WTC11 (cell line): ENCODE measurements at regions not wholly inside any gene's neighbourhood (a gene's known extent, or its start where the extent isn't known, plus 50 kb on each side); places are given as distances from the start of the nearest gene placed in this dataset.

Experiments used
- ATAC-seq: fragments of 200-7000 bp; cut with Tn5 transposase; 2 replicates; pipeline ENCODE4 v1.10.0; 2021; ENCODE audit warnings: mild to moderate bottlenecking, moderate library complexity
- CTCF ChIA-PET: fragments of 300-600 bp; sonication (Branson Sonifier 250); formaldehyde crosslinking; loops from one replicate; lab custom pipeline; 2021; ENCODE audit warnings: antibody characterized with exemption; lab: Charles Lee
- POLR2A ChIA-PET: fragments of 350-600 bp; sonication (Branson Sonifier 250); formaldehyde crosslinking; loops from one replicate; lab custom pipeline; 2021; ENCODE audit warnings: antibody characterized with exemption; lab: Charles Lee
- DNase-seq: peaks from one replicate; pipeline ENCODE4 v3.0.0; 2021; ENCODE audit warnings: low spot score
- H3K27ac Mint-ChIP-seq: 2 replicates; pipeline ENCODE4 v1.8.0; 2021; ENCODE audit warnings: mixed read lengths
- H3K27me3 Mint-ChIP-seq: 2 replicates; pipeline ENCODE4 v1.8.0; 2021; ENCODE audit warnings: low read depth, mild to moderate bottlenecking, moderate library complexity, mixed read lengths
- H3K36me3 Mint-ChIP-seq: 2 replicates; pipeline ENCODE4 v1.8.0; 2021; ENCODE audit warnings: mixed read lengths
- H3K4me1 Mint-ChIP-seq: 2 replicates; pipeline ENCODE4 v1.8.0; 2022; ENCODE audit warnings: mixed read lengths
- H3K4me3 Mint-ChIP-seq: 2 replicates; pipeline ENCODE4 v1.8.0; 2021; ENCODE audit warnings: mild to moderate bottlenecking, moderate library complexity, mixed read lengths
- H3K9me3 Mint-ChIP-seq: 2 replicates; pipeline ENCODE4 v1.8.0; 2021; ENCODE audit warnings: mixed read lengths
- EMX1 ChIP-seq: fragments of 250-450 bp; sonication (Bioruptor Pico); IDR thresholded peaks from 2 replicates; pipeline ENCODE4 v1.8.0; 2021; ENCODE audit warnings: mild to moderate bottlenecking
- ESRRA ChIP-seq: sonication (generic); formaldehyde crosslinking; IDR thresholded peaks from 2 replicates; pipeline ENCODE4 v1.8.1; 2022; ENCODE audit warnings: mild to moderate bottlenecking, missing genetic modification reagents, borderline replicate concordance
- FOXK1 ChIP-seq: sonication (generic); formaldehyde crosslinking; IDR thresholded peaks from 2 replicates; pipeline ENCODE4 v1.8.0; 2022; ENCODE audit warnings: mild to moderate bottlenecking, moderate library complexity, missing genetic modification reagents
- FOXP1 ChIP-seq: sonication (generic); formaldehyde crosslinking; IDR thresholded peaks from 2 replicates; pipeline ENCODE4 v1.8.0; 2022; ENCODE audit warnings: missing genetic modification reagents, mild to moderate bottlenecking, moderate library complexity, borderline replicate concordance
- IRF2 ChIP-seq: sonication (generic); formaldehyde crosslinking; IDR thresholded peaks from 2 replicates; pipeline ENCODE4 v1.8.0; 2022; ENCODE audit warnings: low read depth, missing genetic modification reagents, borderline replicate concordance
- JAZF1 ChIP-seq: fragments of 250-450 bp; sonication (Bioruptor Pico); IDR thresholded peaks from 2 replicates; pipeline ENCODE4 v1.9.0; 2021; ENCODE audit warnings: moderate library complexity, mild to moderate bottlenecking, inconsistent platforms
- MYBL2 ChIP-seq: sonication (generic); formaldehyde crosslinking; IDR thresholded peaks from 2 replicates; pipeline ENCODE4 v1.8.1; 2023; ENCODE audit warnings: mild to moderate bottlenecking, moderate library complexity, missing genetic modification reagents
- NR3C1 ChIP-seq: sonication (generic); formaldehyde crosslinking; conservative IDR thresholded peaks from 2 replicates; pipeline ENCODE4 v1.8.1; 2023; ENCODE audit warnings: low read depth, mild to moderate bottlenecking, missing genetic modification reagents
- TF ChIP-seq, protein P1 (sequence below): sonication (generic); formaldehyde crosslinking; IDR thresholded peaks from 2 replicates; pipeline ENCODE4 v1.8.1; 2022; ENCODE audit warnings: missing genetic modification reagents, borderline replicate concordance
- TF ChIP-seq, protein P2 (sequence below): sonication (generic); formaldehyde crosslinking; IDR thresholded peaks from 2 replicates; pipeline ENCODE4 v1.8.1; 2023; ENCODE audit warnings: mild to moderate bottlenecking, missing genetic modification reagents, borderline replicate concordance
- TF ChIP-seq, protein P3 (sequence below): sonication (generic); formaldehyde crosslinking; IDR thresholded peaks from 2 replicates; pipeline ENCODE4 v1.8.0; 2023; ENCODE audit warnings: missing genetic modification reagents, mild to moderate bottlenecking, borderline replicate concordance
- TF ChIP-seq, protein P4 (sequence below): sonication (generic); formaldehyde crosslinking; IDR thresholded peaks from 2 replicates; pipeline ENCODE4 v1.8.1; 2022; ENCODE audit warnings: low read depth, missing genetic modification reagents, borderline replicate concordance
- TF ChIP-seq, protein P5 (sequence below): sonication (generic); formaldehyde crosslinking; IDR thresholded peaks from 2 replicates; pipeline ENCODE4 v1.8.1; 2022; ENCODE audit warnings: low read depth, mild to moderate bottlenecking, moderate library complexity, missing genetic modification reagents, borderline replicate concordance
- TF ChIP-seq, protein P6 (sequence below): sonication (generic); formaldehyde crosslinking; IDR thresholded peaks from 2 replicates; pipeline ENCODE4 v1.8.1; 2022; ENCODE audit warnings: mild to moderate bottlenecking, moderate library complexity, missing genetic modification reagents

DNA sequence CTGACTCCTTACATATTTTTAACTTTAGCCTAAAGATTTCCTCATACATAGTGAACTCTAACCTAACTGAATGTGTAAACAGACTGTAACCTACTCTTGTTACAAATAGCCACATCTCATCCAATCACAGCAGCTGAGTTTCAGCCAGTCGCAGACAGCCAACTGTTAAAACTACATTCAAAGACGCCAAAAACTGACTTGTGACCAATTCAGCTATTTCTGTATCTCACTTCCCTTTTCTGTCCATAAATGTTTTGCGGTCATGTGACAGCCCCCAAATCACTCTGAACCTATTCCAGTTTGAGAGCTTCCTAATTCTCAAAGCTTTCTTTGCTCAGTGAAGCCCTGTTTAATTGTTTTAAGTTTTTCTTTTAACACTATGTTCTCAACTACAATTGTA lies 2731.9 kb downstream of the ARAP2 start:
- H3K4me3 Mint-ChIP-seq: no peak overlapping the region
- H3K36me3 Mint-ChIP-seq: peaks cover 11% of the 10 kb centered on the region
- ATAC-seq (no peak), DNase-seq (no peak)
- no peaks in the 10 kb centered on the region for H3K4me1 Mint-ChIP-seq
- ChIA-PET CTCF (no interaction called here), POLR2A (no interaction called here)
- no peak overlapping the region for H3K27ac Mint-ChIP-seq
- no peak for TF ChIP-seq ESRRA (CRISPR knock-in tag)
- TF ChIP-seq EMX1 (CRISPR knock-in tag): no peak
- no peak for TF ChIP-seq MYBL2 (CRISPR knock-in tag)
- TF ChIP-seq FOXK1: no peak
- no peak for TF ChIP-seq JAZF1 (CRISPR knock-in tag)
- TF ChIP-seq FOXP1 (CRISPR knock-in tag): no peak
- TF ChIP-seq IRF2 (CRISPR knock-in tag): no peak
- TF ChIP-seq, protein P1, sequence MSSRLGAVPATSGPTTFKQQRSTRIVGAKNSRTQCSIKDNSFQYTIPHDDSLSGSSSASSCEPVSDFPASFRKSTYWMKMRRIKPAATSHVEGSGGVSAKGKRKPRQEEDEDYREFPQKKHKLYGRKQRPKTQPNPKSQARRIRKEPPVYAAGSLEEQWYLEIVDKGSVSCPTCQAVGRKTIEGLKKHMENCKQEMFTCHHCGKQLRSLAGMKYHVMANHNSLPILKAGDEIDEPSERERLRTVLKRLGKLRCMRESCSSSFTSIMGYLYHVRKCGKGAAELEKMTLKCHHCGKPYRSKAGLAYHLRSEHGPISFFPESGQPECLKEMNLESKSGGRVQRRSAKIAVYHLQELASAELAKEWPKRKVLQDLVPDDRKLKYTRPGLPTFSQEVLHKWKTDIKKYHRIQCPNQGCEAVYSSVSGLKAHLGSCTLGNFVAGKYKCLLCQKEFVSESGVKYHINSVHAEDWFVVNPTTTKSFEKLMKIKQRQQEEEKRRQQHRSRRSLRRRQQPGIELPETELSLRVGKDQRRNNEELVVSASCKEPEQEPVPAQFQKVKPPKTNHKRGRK (CRISPR knock-in tag): no peak
- TF ChIP-seq, protein P2, sequence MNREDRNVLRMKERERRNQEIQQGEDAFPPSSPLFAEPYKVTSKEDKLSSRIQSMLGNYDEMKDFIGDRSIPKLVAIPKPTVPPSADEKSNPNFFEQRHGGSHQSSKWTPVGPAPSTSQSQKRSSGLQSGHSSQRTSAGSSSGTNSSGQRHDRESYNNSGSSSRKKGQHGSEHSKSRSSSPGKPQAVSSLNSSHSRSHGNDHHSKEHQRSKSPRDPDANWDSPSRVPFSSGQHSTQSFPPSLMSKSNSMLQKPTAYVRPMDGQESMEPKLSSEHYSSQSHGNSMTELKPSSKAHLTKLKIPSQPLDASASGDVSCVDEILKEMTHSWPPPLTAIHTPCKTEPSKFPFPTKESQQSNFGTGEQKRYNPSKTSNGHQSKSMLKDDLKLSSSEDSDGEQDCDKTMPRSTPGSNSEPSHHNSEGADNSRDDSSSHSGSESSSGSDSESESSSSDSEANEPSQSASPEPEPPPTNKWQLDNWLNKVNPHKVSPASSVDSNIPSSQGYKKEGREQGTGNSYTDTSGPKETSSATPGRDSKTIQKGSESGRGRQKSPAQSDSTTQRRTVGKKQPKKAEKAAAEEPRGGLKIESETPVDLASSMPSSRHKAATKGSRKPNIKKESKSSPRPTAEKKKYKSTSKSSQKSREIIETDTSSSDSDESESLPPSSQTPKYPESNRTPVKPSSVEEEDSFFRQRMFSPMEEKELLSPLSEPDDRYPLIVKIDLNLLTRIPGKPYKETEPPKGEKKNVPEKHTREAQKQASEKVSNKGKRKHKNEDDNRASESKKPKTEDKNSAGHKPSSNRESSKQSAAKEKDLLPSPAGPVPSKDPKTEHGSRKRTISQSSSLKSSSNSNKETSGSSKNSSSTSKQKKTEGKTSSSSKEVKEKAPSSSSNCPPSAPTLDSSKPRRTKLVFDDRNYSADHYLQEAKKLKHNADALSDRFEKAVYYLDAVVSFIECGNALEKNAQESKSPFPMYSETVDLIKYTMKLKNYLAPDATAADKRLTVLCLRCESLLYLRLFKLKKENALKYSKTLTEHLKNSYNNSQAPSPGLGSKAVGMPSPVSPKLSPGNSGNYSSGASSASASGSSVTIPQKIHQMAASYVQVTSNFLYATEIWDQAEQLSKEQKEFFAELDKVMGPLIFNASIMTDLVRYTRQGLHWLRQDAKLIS (CRISPR knock-in tag): no peak
- no peaks in the 10 kb centered on the region for H3K27me3 Mint-ChIP-seq
- peaks cover 28% of the 10 kb centered on the region for H3K9me3 Mint-ChIP-seq

DNA sequence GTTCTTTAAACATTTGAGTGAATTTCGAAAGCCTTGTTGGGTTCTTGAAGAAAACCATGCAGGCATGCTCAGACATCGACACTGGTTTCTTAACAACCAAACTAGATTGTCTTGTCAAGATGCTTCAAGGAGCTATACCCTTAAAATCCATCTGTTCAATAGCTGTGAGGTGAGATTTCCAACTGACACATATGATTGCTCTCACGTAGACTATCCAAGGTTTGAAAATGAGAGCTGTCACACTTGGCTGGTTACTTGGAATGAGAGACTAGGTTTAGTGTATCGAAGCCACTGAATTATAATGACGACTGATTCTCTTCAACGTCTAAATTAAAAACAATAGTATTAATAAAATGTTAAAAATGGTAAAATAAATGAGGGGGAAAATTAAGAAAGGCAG lies 2725.5 kb downstream of the ARAP2 start:
- POLR2A ChIA-PET: no interaction called here
- CTCF ChIA-PET: no interaction called here
- TF ChIP-seq, protein P3, sequence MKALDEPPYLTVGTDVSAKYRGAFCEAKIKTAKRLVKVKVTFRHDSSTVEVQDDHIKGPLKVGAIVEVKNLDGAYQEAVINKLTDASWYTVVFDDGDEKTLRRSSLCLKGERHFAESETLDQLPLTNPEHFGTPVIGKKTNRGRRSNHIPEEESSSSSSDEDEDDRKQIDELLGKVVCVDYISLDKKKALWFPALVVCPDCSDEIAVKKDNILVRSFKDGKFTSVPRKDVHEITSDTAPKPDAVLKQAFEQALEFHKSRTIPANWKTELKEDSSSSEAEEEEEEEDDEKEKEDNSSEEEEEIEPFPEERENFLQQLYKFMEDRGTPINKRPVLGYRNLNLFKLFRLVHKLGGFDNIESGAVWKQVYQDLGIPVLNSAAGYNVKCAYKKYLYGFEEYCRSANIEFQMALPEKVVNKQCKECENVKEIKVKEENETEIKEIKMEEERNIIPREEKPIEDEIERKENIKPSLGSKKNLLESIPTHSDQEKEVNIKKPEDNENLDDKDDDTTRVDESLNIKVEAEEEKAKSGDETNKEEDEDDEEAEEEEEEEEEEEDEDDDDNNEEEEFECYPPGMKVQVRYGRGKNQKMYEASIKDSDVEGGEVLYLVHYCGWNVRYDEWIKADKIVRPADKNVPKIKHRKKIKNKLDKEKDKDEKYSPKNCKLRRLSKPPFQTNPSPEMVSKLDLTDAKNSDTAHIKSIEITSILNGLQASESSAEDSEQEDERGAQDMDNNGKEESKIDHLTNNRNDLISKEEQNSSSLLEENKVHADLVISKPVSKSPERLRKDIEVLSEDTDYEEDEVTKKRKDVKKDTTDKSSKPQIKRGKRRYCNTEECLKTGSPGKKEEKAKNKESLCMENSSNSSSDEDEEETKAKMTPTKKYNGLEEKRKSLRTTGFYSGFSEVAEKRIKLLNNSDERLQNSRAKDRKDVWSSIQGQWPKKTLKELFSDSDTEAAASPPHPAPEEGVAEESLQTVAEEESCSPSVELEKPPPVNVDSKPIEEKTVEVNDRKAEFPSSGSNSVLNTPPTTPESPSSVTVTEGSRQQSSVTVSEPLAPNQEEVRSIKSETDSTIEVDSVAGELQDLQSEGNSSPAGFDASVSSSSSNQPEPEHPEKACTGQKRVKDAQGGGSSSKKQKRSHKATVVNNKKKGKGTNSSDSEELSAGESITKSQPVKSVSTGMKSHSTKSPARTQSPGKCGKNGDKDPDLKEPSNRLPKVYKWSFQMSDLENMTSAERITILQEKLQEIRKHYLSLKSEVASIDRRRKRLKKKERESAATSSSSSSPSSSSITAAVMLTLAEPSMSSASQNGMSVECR (CRISPR knock-in tag): no peak
- TF ChIP-seq NR3C1 (CRISPR knock-in tag): no peak
- TF ChIP-seq, protein P4, sequence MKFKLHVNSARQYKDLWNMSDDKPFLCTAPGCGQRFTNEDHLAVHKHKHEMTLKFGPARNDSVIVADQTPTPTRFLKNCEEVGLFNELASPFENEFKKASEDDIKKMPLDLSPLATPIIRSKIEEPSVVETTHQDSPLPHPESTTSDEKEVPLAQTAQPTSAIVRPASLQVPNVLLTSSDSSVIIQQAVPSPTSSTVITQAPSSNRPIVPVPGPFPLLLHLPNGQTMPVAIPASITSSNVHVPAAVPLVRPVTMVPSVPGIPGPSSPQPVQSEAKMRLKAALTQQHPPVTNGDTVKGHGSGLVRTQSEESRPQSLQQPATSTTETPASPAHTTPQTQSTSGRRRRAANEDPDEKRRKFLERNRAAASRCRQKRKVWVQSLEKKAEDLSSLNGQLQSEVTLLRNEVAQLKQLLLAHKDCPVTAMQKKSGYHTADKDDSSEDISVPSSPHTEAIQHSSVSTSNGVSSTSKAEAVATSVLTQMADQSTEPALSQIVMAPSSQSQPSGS: no peak
- TF ChIP-seq, protein P5, sequence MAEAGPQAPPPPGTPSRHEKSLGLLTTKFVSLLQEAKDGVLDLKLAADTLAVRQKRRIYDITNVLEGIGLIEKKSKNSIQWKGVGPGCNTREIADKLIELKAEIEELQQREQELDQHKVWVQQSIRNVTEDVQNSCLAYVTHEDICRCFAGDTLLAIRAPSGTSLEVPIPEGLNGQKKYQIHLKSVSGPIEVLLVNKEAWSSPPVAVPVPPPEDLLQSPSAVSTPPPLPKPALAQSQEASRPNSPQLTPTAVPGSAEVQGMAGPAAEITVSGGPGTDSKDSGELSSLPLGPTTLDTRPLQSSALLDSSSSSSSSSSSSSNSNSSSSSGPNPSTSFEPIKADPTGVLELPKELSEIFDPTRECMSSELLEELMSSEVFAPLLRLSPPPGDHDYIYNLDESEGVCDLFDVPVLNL (CRISPR knock-in tag): no peak
- TF ChIP-seq, protein P6, sequence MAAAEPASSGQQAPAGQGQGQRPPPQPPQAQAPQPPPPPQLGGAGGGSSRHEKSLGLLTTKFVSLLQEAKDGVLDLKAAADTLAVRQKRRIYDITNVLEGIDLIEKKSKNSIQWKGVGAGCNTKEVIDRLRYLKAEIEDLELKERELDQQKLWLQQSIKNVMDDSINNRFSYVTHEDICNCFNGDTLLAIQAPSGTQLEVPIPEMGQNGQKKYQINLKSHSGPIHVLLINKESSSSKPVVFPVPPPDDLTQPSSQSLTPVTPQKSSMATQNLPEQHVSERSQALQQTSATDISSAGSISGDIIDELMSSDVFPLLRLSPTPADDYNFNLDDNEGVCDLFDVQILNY: no peak
- DNase-seq: no peak
- Mint-ChIP-seq H3K9me3 (peaks cover 30% of the 10 kb centered on the region), H3K4me3 (no peak overlapping the region), H3K27ac (no peak overlapping the region), H3K36me3 (peaks cover 11% of the 10 kb centered on the region), H3K27me3 (peaks cover 6% of the 10 kb centered on the region), H3K4me1 (peaks cover 7% of the 10 kb centered on the region)
- no peak for ATAC-seq
